Liver (tissue), 3 donors: ENCODE measurements at regions not wholly inside any gene's neighbourhood (a gene's known extent, or its start where the extent isn't known, plus 50 kb on each side); places are given as distances from the start of the nearest gene placed in this dataset.

Experiments used
- CTCF ChIP-seq: fragments of 150-350 bp; IDR thresholded peaks from 2 replicates; pipeline ENCODE4 v1.5.1; 2017; ENCODE audit warnings: improper control_type of control experiment, low read depth, low read length; ENCODE audit not compliant: missing input control
- EGR1 ChIP-seq, 2 donors: IDR thresholded peaks; 2 replicates each; pipeline ENCODE4 v1.6.1; 2016 to 2018; ENCODE audit warnings: antibody characterized with exemption in 2 of 2, low read depth in 2 of 2
- FOXA1 ChIP-seq: IDR thresholded peaks from 2 replicates; pipeline ENCODE4 v1.6.1; 2016; ENCODE audit warnings: antibody characterized with exemption
- FOXA2 ChIP-seq: IDR thresholded peaks from 2 replicates; pipeline ENCODE4 v1.6.1; 2016; ENCODE audit warnings: antibody characterized with exemption
- GABPA ChIP-seq, 2 donors: IDR thresholded peaks in 1 of 2; conservative IDR thresholded peaks in 1 of 2; 2 replicates each; pipeline ENCODE4 v1.6.1; 2016; ENCODE audit warnings: antibody characterized with exemption in 2 of 2, mild to moderate bottlenecking in 1 of 2, moderate library complexity in 1 of 2
- JUND ChIP-seq, 2 donors: IDR thresholded peaks; 2 replicates each; pipeline ENCODE4 v1.6.1; 2016; ENCODE audit warnings: antibody characterized with exemption in 2 of 2
- MAX ChIP-seq: IDR thresholded peaks from 2 replicates; pipeline ENCODE4 v1.6.1; 2016; ENCODE audit warnings: antibody characterized with exemption
- NR2F2 ChIP-seq: IDR thresholded peaks from 2 replicates; pipeline ENCODE4 v1.6.1; 2016; ENCODE audit warnings: antibody characterized with exemption
- RAD21 ChIP-seq, 2 donors: IDR thresholded peaks; 2 replicates each; pipeline ENCODE4 v1.6.1; 2016; ENCODE audit warnings: antibody characterized with exemption in 2 of 2, mild to moderate bottlenecking in 2 of 2
- REST ChIP-seq: IDR thresholded peaks from 2 replicates; pipeline ENCODE4 v1.6.1; 2016; ENCODE audit warnings: antibody characterized with exemption, mild to moderate bottlenecking
- RXRA ChIP-seq, 2 donors: IDR thresholded peaks; 2 replicates each; pipeline ENCODE4 v1.6.1; 2017 to 2018; ENCODE audit warnings: antibody characterized with exemption in 2 of 2, mild to moderate bottlenecking in 1 of 2
- SP1 ChIP-seq: IDR thresholded peaks from 2 replicates; pipeline ENCODE4 v1.6.1; 2018; ENCODE audit warnings: antibody characterized with exemption, mild to moderate bottlenecking
- TAF1 ChIP-seq: conservative IDR thresholded peaks from 2 replicates; pipeline ENCODE4 v1.6.1; 2016; ENCODE audit warnings: antibody characterized with exemption, mild to moderate bottlenecking
- YY1 ChIP-seq: IDR thresholded peaks from 2 replicates; pipeline ENCODE4 v1.6.1; 2016; ENCODE audit warnings: antibody characterized with exemption, mild to moderate bottlenecking
- donor health status: healthy.
- donor health status: healthy.

- TF ChIP-seq CTCF, result no peak
- TF ChIP-seq RAD21 (IDR thresholded peaks at IDR 0.05), result no peak
- no peak for TF ChIP-seq FOXA1
- TF ChIP-seq TAF1, result no peak
- TF ChIP-seq REST, result no peak
- TF ChIP-seq YY1, result no peak
- TF ChIP-seq EGR1 (IDR thresholded peaks at IDR 0.05; ENCODE audit: low read depth in 2 of 2), result no peak
- TF ChIP-seq SP1, result no peak
- TF ChIP-seq JUND (IDR thresholded peaks at IDR 0.05), result no peak
- no peak for TF ChIP-seq GABPA (IDR thresholded peaks at IDR 0.05 in 1 of 2, conservative IDR thresholded peaks at IDR 0.05 in 1 of 2)
- TF ChIP-seq NR2F2, result no peak
- TF ChIP-seq RXRA (IDR thresholded peaks at IDR 0.05), result no peak
- TF ChIP-seq FOXA2, result no peak
- no peak for TF ChIP-seq MAX
Observed at GRCh38 chr10:123394382-123394781, 240.2 kb downstream of the BUB3 start.
